Mesothelial cell of epicardium (in vitro differentiated cells): ENCODE measurements at regions not wholly inside any gene's neighbourhood (a gene's known extent, or its start where the extent isn't known, plus 50 kb on each side); places are given as distances from the start of the nearest gene placed in this dataset.
A peak's percentile ranks its signal among the peaks of the same experiment; 100 is the strongest.

ENCODE experiments used
- DNase-seq, 2 experiments: peaks; one replicate each; pipeline ENCODE4 v3.0.0; 2021; ENCODE audit warnings: low spot score in 2 of 2; ENCODE audit not compliant: unreplicated experiment in 2 of 2
- H3K27ac Mint-ChIP-seq: 2 replicates; pipeline ENCODE4 v1.8.0; 2021; ENCODE audit warnings: mixed read lengths
- H3K27me3 Mint-ChIP-seq: 2 replicates; pipeline ENCODE4 v1.8.0; 2021; ENCODE audit warnings: low read depth, mixed read lengths
- H3K36me3 Mint-ChIP-seq: 2 replicates; pipeline ENCODE4 v1.8.0; 2021; ENCODE audit warnings: mixed read lengths
- H3K4me1 Mint-ChIP-seq: 2 replicates; pipeline ENCODE4 v1.8.0; 2021; ENCODE audit warnings: mixed read lengths
- H3K4me3 Mint-ChIP-seq: 2 replicates; pipeline ENCODE4 v1.8.0; 2021; ENCODE audit warnings: mild to moderate bottlenecking, moderate library complexity, mixed read lengths
- H3K9me3 Mint-ChIP-seq: 2 replicates; pipeline ENCODE4 v1.8.0; 2021; ENCODE audit warnings: mixed read lengths
- TF ChIP-seq, protein P1 (sequence below): fragments of 200-600 bp; sonication (generic); IDR thresholded peaks from one replicate; pipeline ENCODE4 v1.5.0; 2021; ENCODE audit warnings: antibody characterized with exemption; ENCODE audit not compliant: unreplicated experiment

DNA sequence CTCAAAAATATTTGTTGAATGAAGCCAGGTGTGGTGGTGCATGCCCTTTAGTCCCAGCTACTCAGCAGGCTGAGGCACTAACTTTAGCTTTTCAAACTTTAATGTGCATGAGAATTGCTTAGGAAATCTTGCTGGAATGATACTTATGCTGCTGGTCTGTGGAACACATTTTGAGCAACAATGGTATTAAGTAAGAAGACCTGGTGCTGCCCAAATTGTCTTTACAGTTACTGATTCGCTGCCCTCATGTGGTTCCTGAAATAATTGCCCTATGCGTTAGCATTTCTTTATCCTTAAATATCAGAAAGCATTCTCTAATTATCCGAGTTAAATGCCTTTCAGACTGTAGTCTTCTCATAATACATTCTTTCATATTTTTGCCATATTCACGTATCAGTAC lies 76.0 kb upstream of the SESTD1 start:
- H3K36me3 Mint-ChIP-seq, result no peaks in the 10 kb centered on the region
- TF ChIP-seq, protein P1, sequence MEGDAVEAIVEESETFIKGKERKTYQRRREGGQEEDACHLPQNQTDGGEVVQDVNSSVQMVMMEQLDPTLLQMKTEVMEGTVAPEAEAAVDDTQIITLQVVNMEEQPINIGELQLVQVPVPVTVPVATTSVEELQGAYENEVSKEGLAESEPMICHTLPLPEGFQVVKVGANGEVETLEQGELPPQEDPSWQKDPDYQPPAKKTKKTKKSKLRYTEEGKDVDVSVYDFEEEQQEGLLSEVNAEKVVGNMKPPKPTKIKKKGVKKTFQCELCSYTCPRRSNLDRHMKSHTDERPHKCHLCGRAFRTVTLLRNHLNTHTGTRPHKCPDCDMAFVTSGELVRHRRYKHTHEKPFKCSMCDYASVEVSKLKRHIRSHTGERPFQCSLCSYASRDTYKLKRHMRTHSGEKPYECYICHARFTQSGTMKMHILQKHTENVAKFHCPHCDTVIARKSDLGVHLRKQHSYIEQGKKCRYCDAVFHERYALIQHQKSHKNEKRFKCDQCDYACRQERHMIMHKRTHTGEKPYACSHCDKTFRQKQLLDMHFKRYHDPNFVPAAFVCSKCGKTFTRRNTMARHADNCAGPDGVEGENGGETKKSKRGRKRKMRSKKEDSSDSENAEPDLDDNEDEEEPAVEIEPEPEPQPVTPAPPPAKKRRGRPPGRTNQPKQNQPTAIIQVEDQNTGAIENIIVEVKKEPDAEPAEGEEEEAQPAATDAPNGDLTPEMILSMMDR, result no peak
- peaks cover 42% of the 10 kb centered on the region for H3K4me1 Mint-ChIP-seq
- H3K27ac Mint-ChIP-seq, result no peak overlapping the region
- H3K4me3 Mint-ChIP-seq, result no peak overlapping the region
- no peak for DNase-seq
- no peaks in the 10 kb centered on the region for H3K27me3 Mint-ChIP-seq
- no peaks in the 10 kb centered on the region for H3K9me3 Mint-ChIP-seq

DNA sequence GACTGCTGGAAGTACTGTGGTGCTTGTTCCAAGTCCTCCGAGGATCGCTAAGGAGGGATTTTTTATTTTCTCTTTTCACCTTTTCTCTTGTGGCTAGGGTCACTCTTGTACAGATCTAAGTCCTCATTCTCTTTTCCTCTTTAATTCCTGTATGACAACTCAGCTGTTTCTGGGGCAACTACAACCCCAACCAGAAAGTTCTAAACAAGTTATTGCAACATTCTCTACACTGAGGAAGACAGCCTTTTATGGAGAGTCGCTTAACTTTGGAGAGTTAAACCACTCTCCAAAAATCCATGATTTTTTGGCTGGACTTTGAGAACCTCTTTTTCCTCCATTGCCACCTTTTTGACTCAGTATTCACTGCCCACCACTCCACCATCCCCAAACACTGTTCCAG lies 74.0 kb upstream of the SESTD1 start:
- H3K27ac Mint-ChIP-seq, result no peak overlapping the region
- peaks cover 47% of the 10 kb centered on the region for H3K4me1 Mint-ChIP-seq
- TF ChIP-seq, protein P1, result no peak
- no peaks in the 10 kb centered on the region for H3K36me3 Mint-ChIP-seq
- H3K27me3 Mint-ChIP-seq, result no peaks in the 10 kb centered on the region
- H3K4me3 Mint-ChIP-seq, result no peak overlapping the region
- DNase-seq, result no peak
- no peaks in the 10 kb centered on the region for H3K9me3 Mint-ChIP-seq

- TF ChIP-seq, protein P1, result no peak
- Mint-ChIP-seq H3K36me3 (no peaks in the 10 kb centered on the region), H3K9me3 (no peaks in the 10 kb centered on the region), H3K4me1 (peaks cover 58% of the 10 kb centered on the region), H3K27ac (peak overlapping the region; percentile 31), H3K27me3 (no peaks in the 10 kb centered on the region), H3K4me3 (no peak overlapping the region)
- no peak for DNase-seq
These were observed 72.3 kb upstream of the SESTD1 start for GRCh38 chr2:179336782-179337534.

DNA sequence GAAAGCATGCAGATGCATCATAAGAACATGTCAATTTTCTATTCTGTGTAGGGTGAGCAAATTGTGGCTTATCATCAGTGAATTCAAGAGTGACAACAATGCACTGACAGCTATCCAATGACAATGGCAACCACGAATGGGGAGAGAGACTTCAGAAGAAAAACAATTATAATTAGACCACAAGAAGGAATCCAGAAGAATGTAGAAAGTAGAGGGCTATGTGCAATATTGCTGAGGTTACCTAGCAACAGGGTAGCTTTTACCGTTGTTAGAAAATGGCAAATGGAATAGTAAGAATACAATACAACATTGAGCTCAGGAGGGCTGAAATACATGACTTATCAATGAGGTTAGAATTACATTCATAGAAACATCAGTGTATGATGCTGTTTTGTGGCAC lies 71.1 kb upstream of the SESTD1 start:
- Mint-ChIP-seq H3K9me3 (peaks cover 5% of the 10 kb centered on the region), H3K4me1 (peaks cover 57% of the 10 kb centered on the region), H3K27me3 (no peaks in the 10 kb centered on the region), H3K27ac (no peak overlapping the region), H3K36me3 (peaks cover 3% of the 10 kb centered on the region), H3K4me3 (no peak overlapping the region)
- DNase-seq, result no peak
- TF ChIP-seq, protein P1, result no peak

DNA sequence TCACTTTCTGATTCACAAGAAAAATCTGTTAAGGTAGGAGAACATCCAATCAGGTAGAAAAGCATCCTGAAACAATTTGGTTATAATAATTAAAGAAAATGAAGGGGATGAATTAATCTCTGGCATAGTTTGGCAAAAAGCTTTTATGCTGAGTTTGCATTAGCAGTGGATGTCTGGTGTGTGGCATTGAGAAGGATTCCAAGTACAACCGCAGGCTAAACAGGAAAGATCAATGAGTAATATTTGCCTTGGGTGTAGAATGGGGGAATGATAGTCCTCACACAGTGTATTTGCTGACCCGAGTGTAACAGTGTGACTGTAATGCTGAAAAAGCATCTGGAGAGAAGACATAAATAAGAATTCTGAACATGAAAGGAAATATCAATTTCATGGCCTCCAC lies 68.3 kb upstream of the SESTD1 start:
- no peak for DNase-seq

More for the DNA sequence above, 68.3 kb upstream of the SESTD1 start:
- Mint-ChIP-seq H3K36me3 (peaks cover 4% of the 10 kb centered on the region), H3K9me3 (peaks cover 15% of the 10 kb centered on the region), H3K27ac (peak overlapping the region; percentile 2), H3K4me3 (no peak overlapping the region), H3K27me3 (peaks cover 4% of the 10 kb centered on the region), H3K4me1 (peaks cover 47% of the 10 kb centered on the region)
- TF ChIP-seq, protein P1, result no peak
